Hepatic stellate cell (primary cell): ENCODE measurements at regions not wholly inside any gene's neighbourhood (a gene's known extent, or its start where the extent isn't known, plus 50 kb on each side); places are given as distances from the start of the nearest gene placed in this dataset.
"Not testable (repeated sequence)": the region's sequence is repeated elsewhere in the genome, so short reads cannot be mapped to it uniquely, and the experiment has no call there.

ENCODE experiments used
- DNase-seq: peaks from one replicate; pipeline ENCODE4 v3.0.0; 2011; ENCODE audit warnings: low spot score

GRCh38 chr1:232162001-232162400 is 467.9 kb downstream of the SIPA1L2 start:
- no peak for DNase-seq

GRCh38 chr1:232158558-232158957 is 471.4 kb downstream of the SIPA1L2 start:
- not testable (repeated sequence) for DNase-seq

DNA sequence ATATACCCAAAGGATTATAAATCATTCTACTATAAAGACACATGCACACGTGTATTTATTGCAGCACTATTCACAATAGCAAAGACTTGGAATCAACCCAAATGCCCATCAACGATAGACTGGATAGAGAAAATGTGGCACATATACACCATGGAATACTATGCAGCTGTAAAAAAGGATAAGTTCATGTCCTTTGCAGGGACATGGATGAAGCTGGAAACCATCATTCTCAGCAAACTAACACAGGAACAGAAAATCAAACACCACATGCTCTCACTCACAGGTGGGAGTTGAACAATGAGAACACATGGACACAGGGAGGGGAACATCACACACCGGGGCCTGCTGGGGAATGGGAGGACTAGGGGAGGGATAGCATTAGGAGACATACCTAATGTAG is 473.9 kb downstream of the SIPA1L2 start:
- not testable (repeated sequence) for DNase-seq

GRCh38 chr1:232153652-232154051 is 476.3 kb downstream of the SIPA1L2 start:
- no peak for DNase-seq

DNA sequence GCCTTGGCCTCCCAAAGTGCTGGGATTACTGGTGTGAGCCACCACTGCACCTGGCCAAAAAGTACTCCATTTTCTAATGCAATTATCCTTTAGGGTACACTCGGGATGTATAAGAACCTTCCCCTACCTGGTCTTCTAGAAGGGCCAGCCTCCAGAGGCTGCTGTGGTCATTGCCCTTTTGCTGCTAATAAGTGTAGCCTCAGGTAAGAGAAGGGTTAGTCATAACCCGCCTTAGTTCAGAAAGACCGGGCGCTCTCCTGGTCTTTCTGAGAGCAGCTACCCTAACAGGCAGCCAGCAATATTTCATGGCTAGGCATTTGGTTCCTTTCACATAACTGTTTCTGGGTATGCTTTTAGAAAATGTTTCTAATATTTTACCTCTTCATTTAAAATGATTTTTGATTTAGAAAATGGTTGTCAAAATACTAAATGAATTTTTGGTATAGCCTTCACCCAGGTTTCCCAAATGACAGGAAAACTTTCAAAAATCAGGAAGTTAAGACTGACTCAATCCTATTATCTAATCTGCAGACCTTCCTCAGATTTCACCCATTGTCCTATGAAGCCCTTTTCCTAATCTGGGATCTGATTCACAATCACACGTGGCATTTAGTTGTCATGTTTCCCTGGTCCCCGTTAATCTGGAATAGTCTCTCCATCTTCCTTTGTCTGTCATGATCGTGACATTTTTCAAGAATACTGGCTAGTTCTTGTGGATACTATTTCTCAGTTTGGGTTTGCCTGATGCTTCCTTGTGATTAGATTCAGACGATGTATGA is 479.0 kb downstream of the SIPA1L2 start:
- no peak for DNase-seq

- peak; percentile 19 for DNase-seq
Observed at GRCh38 chr1:232149287-232150201, 480.4 kb downstream of the SIPA1L2 start.

DNA sequence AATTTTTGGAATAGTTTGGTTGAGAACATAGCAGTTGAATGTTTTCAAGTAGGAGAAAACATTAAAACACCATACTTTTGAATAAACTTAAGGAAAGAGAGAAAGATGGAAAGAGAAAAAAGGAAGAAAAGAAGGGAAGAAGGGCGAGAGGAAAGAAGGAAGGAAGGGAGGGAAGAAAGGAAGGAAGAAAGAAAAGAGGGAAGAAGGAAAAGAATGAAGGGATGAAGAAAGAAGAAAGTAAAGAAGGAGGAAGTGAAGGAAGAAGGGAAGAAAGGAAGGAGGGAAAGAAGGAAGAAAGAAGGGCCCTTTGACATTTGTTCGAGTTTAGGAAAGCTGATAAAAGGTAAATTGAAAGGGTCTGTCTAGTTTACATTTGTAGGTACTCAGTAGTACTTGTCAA is 482.7 kb downstream of the SIPA1L2 start:
- no peak for DNase-seq

- DNase-seq = no peak
Observed at GRCh38 chr1:232146514-232146913, 483.4 kb downstream of the SIPA1L2 start.

DNA sequence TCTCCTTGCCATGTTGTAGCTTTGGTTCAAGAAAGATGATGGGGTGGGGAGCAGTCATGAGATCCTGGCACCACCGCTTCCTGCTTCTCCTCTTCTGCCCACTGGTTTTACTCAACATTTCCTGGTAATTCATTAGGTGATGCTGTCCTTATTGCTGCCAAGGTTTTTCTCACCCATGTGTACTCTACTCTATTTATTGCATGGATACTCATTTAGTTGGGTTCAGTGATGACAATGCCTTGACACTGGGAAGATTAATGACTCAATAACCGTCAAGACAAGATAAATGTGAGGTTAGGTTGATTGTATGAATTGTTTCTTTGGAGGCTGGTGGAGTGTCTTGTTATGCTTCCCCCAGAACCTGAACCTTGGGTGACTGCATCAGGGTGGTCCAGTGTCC is 484.2 kb downstream of the SIPA1L2 start:
- no peak for DNase-seq

DNA sequence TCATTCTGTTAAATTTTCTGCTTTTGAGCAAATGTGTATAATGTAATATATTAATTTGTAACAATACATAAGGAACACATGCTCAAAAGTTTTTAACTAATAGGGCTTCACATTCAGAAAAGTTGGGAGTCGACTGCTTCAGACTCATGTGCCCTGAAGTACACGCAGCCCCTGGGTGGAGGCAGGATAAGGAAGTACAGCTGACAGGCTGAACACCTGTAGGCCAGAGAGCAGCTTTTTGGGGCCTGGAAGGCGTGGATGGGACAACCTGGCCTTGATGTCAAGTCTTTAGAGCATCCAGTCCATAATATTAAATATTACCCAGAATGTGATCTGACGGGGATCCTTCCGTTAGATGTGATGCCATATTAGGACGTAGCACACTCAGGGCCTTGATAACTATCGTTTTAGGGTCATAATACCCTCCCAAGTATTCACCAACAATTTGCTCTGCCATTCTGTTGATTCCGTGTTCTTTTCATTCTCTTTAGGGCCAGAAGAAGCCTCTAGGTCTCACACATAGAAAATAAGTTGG is 485.2 kb downstream of the SIPA1L2 start:
- DNase-seq = no peak

- no peak for DNase-seq
Observed at GRCh38 chr1:232143315-232143886, 486.5 kb downstream of the SIPA1L2 start.

DNA sequence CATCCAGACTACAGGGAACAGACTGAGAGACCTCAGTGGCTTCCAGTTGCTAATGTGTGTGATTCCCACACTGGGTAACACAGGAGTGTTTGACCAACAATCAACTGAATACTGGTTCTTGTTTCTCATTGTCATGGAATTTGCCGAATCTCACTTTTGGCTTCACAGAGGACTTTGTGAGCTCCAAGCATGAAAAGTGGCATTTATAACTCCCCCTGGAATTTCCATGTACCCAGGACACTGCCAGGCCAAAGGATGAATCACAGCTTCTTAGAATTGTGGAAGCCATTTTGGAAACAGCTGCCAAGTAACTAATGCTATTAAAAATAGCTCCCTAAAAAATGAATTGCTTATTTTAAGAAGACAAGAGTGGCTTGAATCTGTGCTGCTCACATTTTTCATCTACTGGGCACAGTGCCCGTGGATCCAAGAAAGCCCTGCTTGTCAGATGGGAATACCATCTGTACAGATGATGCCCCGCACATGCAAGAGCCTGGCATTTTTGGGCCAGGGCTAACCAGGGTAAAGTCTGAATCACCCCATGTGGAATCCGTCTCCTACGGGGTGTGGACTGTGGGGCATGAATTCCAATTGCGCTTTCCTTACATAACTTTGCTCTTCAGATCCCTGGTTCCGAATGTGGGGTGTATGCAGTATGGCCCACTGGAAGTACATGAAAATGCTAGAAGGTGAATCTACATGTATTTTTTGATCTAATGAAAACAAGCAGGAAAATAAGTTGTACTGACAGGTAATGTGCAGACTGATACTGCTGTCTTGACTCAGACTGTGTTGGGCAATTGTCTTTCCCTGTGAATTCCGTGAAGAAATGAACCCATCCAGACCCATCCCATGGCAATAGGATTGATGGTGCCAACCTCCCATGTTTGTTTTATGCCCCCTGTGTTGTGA is 487.3 kb downstream of the SIPA1L2 start:
- DNase-seq = peak; percentile 49

GRCh38 chr1:232141167-232141448 is 488.8 kb downstream of the SIPA1L2 start:
- DNase-seq = not testable (repeated sequence)

GRCh38 chr1:232140419-232141166 is 489.3 kb downstream of the SIPA1L2 start:
- DNase-seq = no peak

- no peak for DNase-seq
Observed at GRCh38 chr1:232139444-232139843, 490.5 kb downstream of the SIPA1L2 start.

DNA sequence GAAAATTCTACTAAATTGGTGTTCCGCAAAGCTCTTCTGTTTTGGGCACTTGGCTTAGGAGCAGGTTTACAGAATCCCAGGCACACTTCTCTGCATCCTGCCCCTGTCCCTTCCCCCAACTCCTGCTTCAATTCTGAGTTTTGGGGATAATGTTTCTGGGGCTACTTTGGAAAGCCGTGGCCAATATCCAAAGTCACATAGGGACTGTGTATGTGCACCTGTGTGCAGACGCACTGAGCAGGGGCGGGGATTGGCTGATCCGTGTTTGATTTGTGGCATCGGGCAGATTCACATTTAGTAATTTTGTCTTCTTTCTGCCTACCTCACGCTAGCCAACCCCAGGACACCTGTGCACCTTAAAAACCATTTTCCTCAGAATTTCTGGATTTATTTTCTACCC is 491.9 kb downstream of the SIPA1L2 start:
- no peak for DNase-seq

DNA sequence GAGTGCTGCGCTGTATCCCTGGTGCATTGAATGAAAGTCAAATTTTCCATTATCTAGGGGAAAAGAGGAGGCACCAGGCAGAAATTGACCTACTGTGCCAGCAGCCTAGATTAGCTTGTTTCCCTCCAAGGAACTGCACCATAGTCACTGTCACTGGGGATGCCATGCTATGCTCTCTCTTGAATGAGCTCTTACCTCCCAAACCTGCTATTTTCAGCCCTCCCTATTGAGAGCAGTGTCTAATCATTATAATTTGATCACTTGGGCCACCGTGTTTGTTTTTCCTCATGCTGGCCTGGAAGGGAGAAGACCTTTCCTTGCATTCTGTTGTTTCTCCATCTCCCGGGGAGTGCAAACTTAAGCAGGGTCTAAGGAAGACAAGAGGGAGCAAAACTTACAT is 492.9 kb downstream of the SIPA1L2 start:
- DNase-seq = no peak

DNA sequence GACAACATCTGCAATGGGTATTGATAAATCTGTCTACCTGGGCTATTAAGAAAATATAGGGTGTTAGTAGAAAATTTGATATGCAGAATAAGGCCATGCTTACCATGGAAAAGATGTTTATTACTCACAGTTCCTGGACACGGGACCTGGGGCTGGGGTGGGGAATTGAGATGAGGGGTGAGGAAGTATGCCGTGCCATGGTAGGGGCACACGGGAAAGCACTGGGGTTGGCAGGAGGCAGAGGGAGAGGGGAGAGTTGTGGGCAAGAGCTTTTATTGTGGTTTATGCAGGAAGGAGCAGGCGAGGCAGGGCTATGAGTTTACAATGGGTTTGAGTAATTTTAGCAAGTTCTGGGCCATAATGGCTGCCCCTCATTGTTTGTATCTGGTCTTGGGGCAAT is 493.8 kb downstream of the SIPA1L2 start:
- DNase-seq = no peak

DNA sequence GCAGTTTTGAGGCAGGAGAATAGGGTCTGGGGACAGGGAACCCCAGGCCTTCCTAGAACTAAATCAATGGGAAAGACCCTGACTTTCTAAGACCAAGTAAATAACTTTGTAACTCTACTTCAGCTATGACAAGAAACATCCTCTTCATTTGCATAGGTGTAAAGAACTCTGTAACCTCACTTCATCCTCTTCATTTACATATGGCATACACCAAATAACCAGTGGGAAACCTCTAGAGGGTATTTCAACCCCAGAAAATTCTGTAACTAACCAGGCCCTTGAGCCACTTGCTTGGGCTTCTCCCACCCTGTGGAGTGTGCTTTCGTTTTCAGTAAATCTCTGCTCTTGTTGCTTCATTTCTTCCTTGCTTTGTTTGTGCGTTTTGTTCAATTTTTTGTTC is 495.6 kb downstream of the SIPA1L2 start:
- DNase-seq = no peak

DNA sequence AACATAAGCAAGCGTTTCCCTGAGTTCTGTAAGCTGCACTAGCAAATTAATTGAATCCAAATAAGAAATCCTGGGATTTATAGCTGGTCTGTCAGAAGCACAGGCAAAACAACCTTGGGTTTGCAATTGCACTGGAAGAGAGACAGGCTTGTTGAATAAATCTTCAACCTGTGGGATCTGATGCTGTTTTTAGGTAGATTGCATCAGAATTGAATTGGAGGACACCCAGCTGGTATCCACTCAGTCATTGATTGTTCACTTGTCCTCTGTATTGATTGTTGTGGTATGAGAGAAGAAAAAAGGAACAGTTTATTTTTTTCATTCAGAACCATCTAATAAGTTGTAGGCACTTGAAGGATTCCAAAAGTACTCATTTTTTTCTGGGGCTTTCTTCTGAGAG is 497.4 kb downstream of the SIPA1L2 start:
- no peak for DNase-seq
